HepG2 (cell line): ENCODE measurements at regions not wholly inside any gene's neighbourhood (a gene's known extent, or its start where the extent isn't known, plus 50 kb on each side); places are given as distances from the start of the nearest gene placed in this dataset.
"Not testable (repeated sequence)": the region's sequence is repeated elsewhere in the genome, so short reads cannot be mapped to it uniquely, and the experiment has no call there.

Experiments
- ATAC-seq: fragments of 200-7000 bp; cut with Tn5 transposase; 3 replicates; pipeline ENCODE4 v1.9.1; 2020; ENCODE audit warnings: mild to moderate bottlenecking, moderate library complexity
- BruUV-seq: library from RNA; stranded (reverse); fragments of 400-500 nt; replicated peaks from 2 replicates; lab custom pipeline; 2021; lab: Mats Ljungman, UMichigan
- CTCF ChIA-PET: fragments of 300-600 bp; formaldehyde crosslinking; extraction: SDS; loops from one replicate; lab custom pipeline; 2021; ENCODE audit warnings: low total read pairs, inconsistent platforms, low intra/inter-chr PET ratio; lab: Yijun Ruan, JAX
- POLR2A ChIA-PET: fragments of 350-600 bp; sonication (Branson Sonifier 250); formaldehyde crosslinking; loops from one replicate; lab custom pipeline; 2020; ENCODE audit warnings: antibody characterized with exemption, inconsistent platforms; lab: Yijun Ruan, JAX
- DNase-seq: peaks from one replicate; pipeline ENCODE4 v3.0.0-alpha.2; 2015; ENCODE audit warnings: low spot score
- FAIRE-seq: peaks from 3 replicates; lab custom pipeline; 2011; peaks lifted over from hg19 to GRCh38; lab: Jason Lieb, UNC
- H2AFZ ChIP-seq: one replicate; pipeline ENCODE4 v1.6.1; 2011; ENCODE audit warnings: low read length, inconsistent platforms
- H3K27ac ChIP-seq: fragments of 300-600 bp; 3 replicates; pipeline ENCODE4 v1.8.0; 2011; ENCODE audit warnings: mixed run types, mild to moderate bottlenecking, mixed read lengths, low read length, inconsistent platforms; ENCODE audit not compliant: insufficient read depth; ENCODE audit errors: extremely low read length
- H3K27me3 ChIP-seq, 2 experiments: fragments of 200-600 bp in 1 of 2; 2 replicates in 1 of 2; 3 replicates in 1 of 2; pipeline versions ENCODE4 v1.6.0 to v1.8.0; 2011; ENCODE audit warnings: low read length in 2 of 2, mild to moderate bottlenecking in 2 of 2, moderate library complexity in 2 of 2, inconsistent platforms in 1 of 2; ENCODE audit not compliant: insufficient read depth in 2 of 2, control insufficient read depth in 1 of 2
- H3K36me3 ChIP-seq, 2 experiments: fragments of 200-600 bp in 1 of 2; replicated peaks in 1 of 2; 2 replicates in 1 of 2; 3 replicates in 1 of 2; pipeline versions ENCODE4 v1.5.1 to v1.8.0; 2011; ENCODE audit warnings: low read length in 2 of 2, inconsistent platforms in 1 of 2; ENCODE audit not compliant: insufficient read depth in 2 of 2, control insufficient read depth in 1 of 2
- H3K4me1 ChIP-seq: 2 replicates; pipeline ENCODE4 v1.5.1; 2012; ENCODE audit warnings: low read length, inconsistent platforms; ENCODE audit not compliant: insufficient read depth
- H3K4me2 ChIP-seq: 2 replicates; pipeline ENCODE4 v1.6.0; 2011; ENCODE audit warnings: low read depth, low read length, inconsistent platforms
- H3K4me3 ChIP-seq, 3 experiments: fragments of 200-600 bp in 1 of 3; sonication (generic), shearing (Covaris generic) in 1 of 3; replicated peaks in 1 of 3; 2 replicates each; pipeline ENCODE4 v1.5.1; 2011 to 2016; ENCODE audit warnings: low read length in 3 of 3, inconsistent platforms in 2 of 3, low read depth in 2 of 3, mild to moderate bottlenecking in 2 of 3, control low read depth in 1 of 3, mixed read lengths in 1 of 3; ENCODE audit not compliant: insufficient read depth in 1 of 3
- H3K79me2 ChIP-seq: one replicate; pipeline ENCODE4 v1.6.1; 2011; ENCODE audit warnings: low read length, inconsistent platforms; ENCODE audit not compliant: insufficient read depth
- H3K9ac ChIP-seq: 2 replicates; pipeline ENCODE4 v1.6.0; 2011; ENCODE audit warnings: mild to moderate bottlenecking, low read depth, low read length, inconsistent platforms; ENCODE audit not compliant: insufficient read depth
- H3K9me3 ChIP-seq: 2 replicates; pipeline ENCODE4 v1.5.1; 2012; ENCODE audit warnings: mild to moderate bottlenecking, low read length
- H4K20me1 ChIP-seq: 2 replicates; pipeline ENCODE4 v1.6.0; 2011; ENCODE audit warnings: inconsistent platforms, mild to moderate bottlenecking, low read length, moderate library complexity; ENCODE audit not compliant: insufficient read depth
- GABPA ChIP-seq, 2 experiments: IDR thresholded peaks; 2 replicates each; pipeline ENCODE4 v1.6.1; 2011 to 2016; ENCODE audit warnings: low read depth in 2 of 2, low read length in 1 of 2, missing biosample characterization in 1 of 2, missing genetic modification characterization in 1 of 2
- GABPB1 ChIP-seq: IDR thresholded peaks from 2 replicates; pipeline ENCODE4 v1.6.1; 2016; ENCODE audit warnings: mild to moderate bottlenecking, missing genetic modification reagents, moderate library complexity, missing compliant biosample characterization
- STAG1 ChIP-seq: sonication (generic); formaldehyde crosslinking; IDR thresholded peaks from 2 replicates; pipeline ENCODE4 v1.4.0; 2020; ENCODE audit warnings: missing genetic modification reagents
- WGBS: methylation state at CpG from one replicate; pipeline ENCODE4 v1.1.6; 2017; ENCODE audit warnings: low lambda C conversion rate; 5-methylcytosine and 5-hydroxymethylcytosine counted together
- in situ Hi-C: cut with HindIII; loops from 2 replicates; pipeline ENCODE4 v1.10.0; 2017; ENCODE audit warnings: low pct_unique_long_range_greater_than_20kb; ENCODE audit not compliant: extremely low pct_ligation_motif_present
- intact Hi-C: fragments of 100-400 bp; cut with micrococcal nuclease; formaldehyde crosslinking; loops from one replicate; pipeline ENCODE4 v1.10.0; 2022; ENCODE audit not compliant: unreplicated experiment
- TF ChIP-seq, protein P1 (sequence below): sonication (generic); formaldehyde crosslinking; IDR thresholded peaks from 2 replicates; pipeline ENCODE4 v1.5.0; 2020; ENCODE audit warnings: mild to moderate bottlenecking, missing genetic modification reagents, moderate library complexity
- TF ChIP-seq, protein P2 (sequence below): sonication (generic); formaldehyde crosslinking; IDR thresholded peaks from 2 replicates; pipeline ENCODE4 v1.4.0; 2020; ENCODE audit warnings: missing genetic modification reagents

DNA sequence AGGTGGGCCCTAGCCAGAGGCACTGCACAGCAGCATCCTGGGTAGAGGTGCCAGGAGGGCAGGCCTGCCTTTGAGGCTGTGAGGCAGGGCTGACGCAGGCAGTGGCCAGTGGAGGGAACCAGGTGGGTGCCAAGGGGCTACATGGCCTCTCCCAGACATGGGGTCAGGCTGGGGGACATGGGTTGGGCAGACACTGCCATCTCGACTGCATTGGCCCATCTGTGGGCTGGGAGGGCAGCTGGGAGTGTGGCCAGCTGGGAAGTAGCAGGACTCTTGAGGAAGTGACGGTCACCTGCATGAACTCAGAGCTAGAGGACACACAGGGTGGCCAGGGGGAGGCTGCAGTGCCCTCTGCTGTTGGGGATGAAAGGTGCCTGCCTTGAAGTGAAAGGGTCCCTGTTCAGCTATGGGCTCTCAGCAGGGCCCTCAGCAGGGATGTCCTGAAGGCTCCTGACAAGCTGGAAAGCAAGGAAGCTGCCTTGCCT, 294.6 kb downstream of the CCDC74A start:
- POLR2A ChIA-PET, DNase-seq, H3K4me1 ChIP-seq, FAIRE-seq, CTCF ChIA-PET, H3K4me3 ChIP-seq, H3K4me2 ChIP-seq, intact Hi-C loops, H3K9me3 ChIP-seq, H3K79me2 ChIP-seq, H3K36me3 ChIP-seq, H3K9ac ChIP-seq, H3K27me3 ChIP-seq, BruUV-seq, H4K20me1 ChIP-seq, H3K27ac ChIP-seq, in situ Hi-C loops, H2AFZ ChIP-seq: not testable (repeated sequence)
- TF ChIP-seq, protein P1, sequence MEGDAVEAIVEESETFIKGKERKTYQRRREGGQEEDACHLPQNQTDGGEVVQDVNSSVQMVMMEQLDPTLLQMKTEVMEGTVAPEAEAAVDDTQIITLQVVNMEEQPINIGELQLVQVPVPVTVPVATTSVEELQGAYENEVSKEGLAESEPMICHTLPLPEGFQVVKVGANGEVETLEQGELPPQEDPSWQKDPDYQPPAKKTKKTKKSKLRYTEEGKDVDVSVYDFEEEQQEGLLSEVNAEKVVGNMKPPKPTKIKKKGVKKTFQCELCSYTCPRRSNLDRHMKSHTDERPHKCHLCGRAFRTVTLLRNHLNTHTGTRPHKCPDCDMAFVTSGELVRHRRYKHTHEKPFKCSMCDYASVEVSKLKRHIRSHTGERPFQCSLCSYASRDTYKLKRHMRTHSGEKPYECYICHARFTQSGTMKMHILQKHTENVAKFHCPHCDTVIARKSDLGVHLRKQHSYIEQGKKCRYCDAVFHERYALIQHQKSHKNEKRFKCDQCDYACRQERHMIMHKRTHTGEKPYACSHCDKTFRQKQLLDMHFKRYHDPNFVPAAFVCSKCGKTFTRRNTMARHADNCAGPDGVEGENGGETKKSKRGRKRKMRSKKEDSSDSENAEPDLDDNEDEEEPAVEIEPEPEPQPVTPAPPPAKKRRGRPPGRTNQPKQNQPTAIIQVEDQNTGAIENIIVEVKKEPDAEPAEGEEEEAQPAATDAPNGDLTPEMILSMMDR: peak; percentile 62
- 0 out of 2 replicates have a peak, but pooled peaks have one; percentile 14 for TF ChIP-seq GABPA (IDR thresholded peaks at IDR 0.05; ENCODE audit: low read depth, low read length)
- peak; percentile 56; the same call in 1 of the 2 replicates for TF ChIP-seq GABPA (CRISPR knock-in tag; IDR thresholded peaks at IDR 0.05; ENCODE audit: low read depth)
- TF ChIP-seq, protein P2, sequence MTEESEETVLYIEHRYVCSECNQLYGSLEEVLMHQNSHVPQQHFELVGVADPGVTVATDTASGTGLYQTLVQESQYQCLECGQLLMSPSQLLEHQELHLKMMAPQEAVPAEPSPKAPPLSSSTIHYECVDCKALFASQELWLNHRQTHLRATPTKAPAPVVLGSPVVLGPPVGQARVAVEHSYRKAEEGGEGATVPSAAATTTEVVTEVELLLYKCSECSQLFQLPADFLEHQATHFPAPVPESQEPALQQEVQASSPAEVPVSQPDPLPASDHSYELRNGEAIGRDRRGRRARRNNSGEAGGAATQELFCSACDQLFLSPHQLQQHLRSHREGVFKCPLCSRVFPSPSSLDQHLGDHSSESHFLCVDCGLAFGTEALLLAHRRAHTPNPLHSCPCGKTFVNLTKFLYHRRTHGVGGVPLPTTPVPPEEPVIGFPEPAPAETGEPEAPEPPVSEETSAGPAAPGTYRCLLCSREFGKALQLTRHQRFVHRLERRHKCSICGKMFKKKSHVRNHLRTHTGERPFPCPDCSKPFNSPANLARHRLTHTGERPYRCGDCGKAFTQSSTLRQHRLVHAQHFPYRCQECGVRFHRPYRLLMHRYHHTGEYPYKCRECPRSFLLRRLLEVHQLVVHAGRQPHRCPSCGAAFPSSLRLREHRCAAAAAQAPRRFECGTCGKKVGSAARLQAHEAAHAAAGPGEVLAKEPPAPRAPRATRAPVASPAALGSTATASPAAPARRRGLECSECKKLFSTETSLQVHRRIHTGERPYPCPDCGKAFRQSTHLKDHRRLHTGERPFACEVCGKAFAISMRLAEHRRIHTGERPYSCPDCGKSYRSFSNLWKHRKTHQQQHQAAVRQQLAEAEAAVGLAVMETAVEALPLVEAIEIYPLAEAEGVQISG: peak; percentile 96
- TF ChIP-seq STAG1: peak; percentile 62
- TF ChIP-seq GABPB1: peak; percentile 72
- 20% methylated on average over 1 of the region's 3 CpGs for WGBS
- peak; percentile 81 for ATAC-seq

DNA sequence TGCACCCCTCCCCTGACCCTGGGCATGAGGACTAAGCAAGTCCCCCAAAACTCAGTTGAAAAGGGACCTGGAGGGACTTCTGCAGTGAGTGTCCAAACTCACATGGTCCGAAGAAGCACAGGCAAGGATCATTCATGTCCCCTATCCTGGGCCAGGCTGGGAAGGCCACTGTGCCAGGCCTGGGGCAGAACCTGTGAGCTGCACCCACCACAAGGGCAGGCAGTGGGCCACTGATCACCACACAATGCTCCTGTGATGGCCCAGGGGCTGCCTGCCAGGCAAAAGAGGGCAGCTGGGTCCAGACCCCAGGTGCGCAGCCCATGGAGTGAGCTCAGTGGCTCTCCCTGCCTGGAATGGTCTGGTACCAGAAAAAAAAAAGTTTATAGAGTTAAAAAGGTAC, 295.4 kb downstream of the CCDC74A start:
- CTCF ChIA-PET, DNase-seq, H3K36me3 ChIP-seq, intact Hi-C loops, FAIRE-seq, ATAC-seq, H4K20me1 ChIP-seq, in situ Hi-C loops, H3K4me3 ChIP-seq, H3K79me2 ChIP-seq, POLR2A ChIA-PET, H3K9me3 ChIP-seq, BruUV-seq, H3K27ac ChIP-seq, H3K9ac ChIP-seq, H3K4me2 ChIP-seq, H3K27me3 ChIP-seq, H3K4me1 ChIP-seq, H2AFZ ChIP-seq: not testable (repeated sequence)
- 65% methylated on average over 2 of the region's 2 CpGs for WGBS

DNA sequence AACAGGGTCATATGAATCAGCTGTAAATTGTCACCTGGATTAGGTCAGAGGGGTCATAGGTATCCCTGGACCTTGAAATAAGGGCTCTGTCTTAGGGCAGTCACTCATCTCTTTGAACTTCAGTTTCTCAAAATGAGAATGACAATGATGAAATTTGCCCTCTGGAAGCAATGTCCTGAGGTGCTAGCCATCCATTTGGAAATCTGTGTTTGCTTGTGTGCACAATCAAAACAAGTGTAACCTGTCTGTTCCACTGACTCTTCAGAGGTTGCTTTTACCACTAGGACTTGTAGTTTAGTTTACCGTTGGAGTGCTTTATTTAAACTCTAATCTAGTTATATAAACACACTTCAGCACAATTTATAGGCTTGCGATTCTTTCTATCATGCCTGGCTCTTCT, 297.3 kb downstream of the CCDC74A start:
- H3K27me3 ChIP-seq, FAIRE-seq, H2AFZ ChIP-seq, H3K79me2 ChIP-seq, H3K4me3 ChIP-seq, BruUV-seq, intact Hi-C loops, H3K4me1 ChIP-seq, H3K4me2 ChIP-seq, H3K9me3 ChIP-seq, ATAC-seq, H3K36me3 ChIP-seq, H4K20me1 ChIP-seq, DNase-seq, POLR2A ChIA-PET, H3K27ac ChIP-seq, CTCF ChIA-PET, in situ Hi-C loops, H3K9ac ChIP-seq: not testable (repeated sequence)
- WGBS: 1% methylated on average over 2 of the region's 2 CpGs
